Neural cell (in vitro differentiated cells): ENCODE measurements at regions not wholly inside any gene's neighbourhood (a gene's known extent, or its start where the extent isn't known, plus 50 kb on each side); places are given as distances from the start of the nearest gene placed in this dataset.

Experiments
- H2AFZ ChIP-seq: fragments of 200-600, 300-800 bp; sonication (generic), shearing (Covaris generic); 2 replicates; pipeline ENCODE4 v1.6.0; 2014; ENCODE audit warnings: low read depth, mild to moderate bottlenecking, antibody characterized with exemption, low read length, moderate library complexity
- H3F3A ChIP-seq: fragments of 200-600 bp; shearing (Covaris generic); 2 replicates; pipeline ENCODE4 v1.6.1; 2016; ENCODE audit warnings: mild to moderate bottlenecking, moderate library complexity, mixed read lengths, antibody characterized with exemption, low read length; ENCODE audit not compliant: insufficient read depth, poor library complexity, severe bottlenecking
- H3K27ac ChIP-seq: fragments of 200-600, 300-800 bp; sonication (generic), shearing (Covaris generic); 2 replicates; pipeline ENCODE4 v1.5.1; 2014; ENCODE audit warnings: mild to moderate bottlenecking, low read length, moderate library complexity
- H3K27me3 ChIP-seq: fragments of 300-800, 200-600 bp; sonication (generic), shearing (Covaris generic); 2 replicates; pipeline ENCODE4 v1.6.0; 2014; ENCODE audit warnings: mild to moderate bottlenecking, low read depth, low read length, moderate library complexity; ENCODE audit not compliant: insufficient read depth
- H3K36me3 ChIP-seq: fragments of 300-800, 200-600 bp; sonication (generic), shearing (Covaris generic); 2 replicates; pipeline ENCODE4 v1.5.1; 2014; ENCODE audit warnings: mild to moderate bottlenecking, antibody characterized with exemption, low read length, moderate library complexity; ENCODE audit not compliant: insufficient read depth
- H3K4me2 ChIP-seq: fragments of 300-800, 200-600 bp; sonication (generic), shearing (Covaris generic); 2 replicates; pipeline ENCODE4 v1.6.0; 2014; ENCODE audit warnings: mild to moderate bottlenecking, low read length
- H3K4me3 ChIP-seq: fragments of 300-800, 200-600 bp; sonication (generic), shearing (Covaris generic); 2 replicates; pipeline ENCODE4 v1.5.1; 2014; ENCODE audit warnings: mild to moderate bottlenecking, low read length, moderate library complexity
- H3K79me2 ChIP-seq: fragments of 200-600 bp; shearing (Covaris generic); replicated peaks from 2 replicates; pipeline ENCODE4 v1.6.0; 2014; ENCODE audit warnings: mild to moderate bottlenecking, low read length, moderate library complexity; ENCODE audit not compliant: insufficient read depth
- H3K9ac ChIP-seq: fragments of 300-800, 200-600 bp; sonication (generic), shearing (Covaris generic); 2 replicates; pipeline ENCODE4 v1.6.1; 2016; ENCODE audit warnings: mild to moderate bottlenecking, low read length, mixed read lengths
- H3K9me2 ChIP-seq: fragments of 200-600 bp; shearing (Covaris generic); 2 replicates; pipeline ENCODE4 v1.6.1; 2016; ENCODE audit warnings: mild to moderate bottlenecking, low read length, mixed read lengths; ENCODE audit not compliant: insufficient read depth
- H3K9me3 ChIP-seq: fragments of 200-600, 300-800 bp; sonication (generic), shearing (Covaris generic); 2 replicates; pipeline ENCODE4 v1.6.1; 2016; ENCODE audit warnings: mild to moderate bottlenecking, mixed run types, low read length, moderate library complexity, mixed read lengths
- H4K20me1 ChIP-seq: fragments of 200-600 bp; shearing (Covaris generic); 2 replicates; pipeline ENCODE4 v1.6.1; 2016; ENCODE audit warnings: mild to moderate bottlenecking, mixed run types; ENCODE audit not compliant: insufficient read depth
- EP300 ChIP-seq: fragments of 450-650 bp; conservative IDR thresholded peaks from 2 replicates; pipeline ENCODE4 v1.6.1; 2014; ENCODE audit warnings: antibody characterized with exemption, mild to moderate bottlenecking, moderate library complexity; ENCODE audit not compliant: poor library complexity, severe bottlenecking
- EZH2 ChIP-seq: fragments of 200-600, 300-800 bp; shearing (Covaris generic), sonication (generic); IDR thresholded peaks from 2 replicates; pipeline ENCODE4 v1.6.1; 2014; ENCODE audit warnings: antibody characterized with exemption, low read length, borderline replicate concordance, mild to moderate bottlenecking; ENCODE audit not compliant: insufficient read depth, poor library complexity, severe bottlenecking
- MXI1 ChIP-seq: fragments of 450-650 bp; conservative IDR thresholded peaks from 2 replicates; pipeline ENCODE4 v1.6.1; 2014; ENCODE audit warnings: antibody characterized with exemption, mild to moderate bottlenecking; ENCODE audit not compliant: poor library complexity, severe bottlenecking
- POLR2AphosphoS5 ChIP-seq: IDR thresholded peaks from 2 replicates; pipeline ENCODE4 v1.6.1; 2012
- RAD21 ChIP-seq: fragments of 450-650 bp; conservative IDR thresholded peaks from 2 replicates; pipeline ENCODE4 v1.6.1; 2014; ENCODE audit warnings: antibody characterized with exemption, mild to moderate bottlenecking, moderate library complexity
- REST ChIP-seq: IDR thresholded peaks from 2 replicates; pipeline ENCODE4 v1.6.1; 2012; ENCODE audit warnings: borderline replicate concordance
- SMC3 ChIP-seq: fragments of 450-650 bp; conservative IDR thresholded peaks from 2 replicates; pipeline ENCODE4 v1.6.1; 2014; ENCODE audit warnings: antibody characterized with exemption, mild to moderate bottlenecking, moderate library complexity; ENCODE audit not compliant: poor library complexity
- TAF1 ChIP-seq: IDR thresholded peaks from 2 replicates; pipeline ENCODE4 v1.6.1; 2012; ENCODE audit warnings: low read depth
- TF ChIP-seq, protein P1 (sequence below): fragments of 450-650 bp; IDR thresholded peaks from 2 replicates; pipeline ENCODE4 v1.5.1; 2014; ENCODE audit warnings: antibody characterized with exemption, mild to moderate bottlenecking, moderate library complexity; ENCODE audit not compliant: poor library complexity, severe bottlenecking

DNA sequence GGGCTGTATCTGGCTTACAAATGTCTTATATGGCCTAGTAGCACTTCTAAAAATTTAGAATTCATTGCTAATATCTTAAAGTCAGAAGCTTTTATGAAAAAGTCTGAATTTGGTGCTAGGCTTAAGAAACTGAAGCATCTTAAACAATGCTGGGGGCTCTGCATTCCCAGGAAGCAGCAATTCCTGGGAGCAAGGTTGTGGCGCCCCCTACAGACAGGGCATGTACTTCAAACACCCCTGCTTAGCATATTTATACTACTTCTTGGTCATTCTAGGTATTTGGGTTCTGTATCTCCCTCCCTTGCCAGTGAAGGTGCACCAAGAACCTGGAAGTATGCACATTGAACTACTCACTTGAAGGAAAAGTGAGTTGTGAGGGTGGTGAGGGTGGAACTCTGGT is 64.6 kb upstream of the GRIA1 start:
- no peaks in the 10 kb centered on the region for H3F3A ChIP-seq
- no peak overlapping the region for H3K4me2 ChIP-seq
- no peak overlapping the region for H3K27ac ChIP-seq
- no peaks in the 10 kb centered on the region for H3K36me3 ChIP-seq
- TF ChIP-seq MXI1: no peak
- no peak for TF ChIP-seq POLR2AphosphoS5
- TF ChIP-seq, protein P1, sequence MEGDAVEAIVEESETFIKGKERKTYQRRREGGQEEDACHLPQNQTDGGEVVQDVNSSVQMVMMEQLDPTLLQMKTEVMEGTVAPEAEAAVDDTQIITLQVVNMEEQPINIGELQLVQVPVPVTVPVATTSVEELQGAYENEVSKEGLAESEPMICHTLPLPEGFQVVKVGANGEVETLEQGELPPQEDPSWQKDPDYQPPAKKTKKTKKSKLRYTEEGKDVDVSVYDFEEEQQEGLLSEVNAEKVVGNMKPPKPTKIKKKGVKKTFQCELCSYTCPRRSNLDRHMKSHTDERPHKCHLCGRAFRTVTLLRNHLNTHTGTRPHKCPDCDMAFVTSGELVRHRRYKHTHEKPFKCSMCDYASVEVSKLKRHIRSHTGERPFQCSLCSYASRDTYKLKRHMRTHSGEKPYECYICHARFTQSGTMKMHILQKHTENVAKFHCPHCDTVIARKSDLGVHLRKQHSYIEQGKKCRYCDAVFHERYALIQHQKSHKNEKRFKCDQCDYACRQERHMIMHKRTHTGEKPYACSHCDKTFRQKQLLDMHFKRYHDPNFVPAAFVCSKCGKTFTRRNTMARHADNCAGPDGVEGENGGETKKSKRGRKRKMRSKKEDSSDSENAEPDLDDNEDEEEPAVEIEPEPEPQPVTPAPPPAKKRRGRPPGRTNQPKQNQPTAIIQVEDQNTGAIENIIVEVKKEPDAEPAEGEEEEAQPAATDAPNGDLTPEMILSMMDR: no peak
- no peak for TF ChIP-seq EP300
- no peak for TF ChIP-seq EZH2
- TF ChIP-seq REST: no peak
- no peak for TF ChIP-seq TAF1
- no peak for TF ChIP-seq RAD21
- TF ChIP-seq SMC3: no peak
- no peaks in the 10 kb centered on the region for H3K27me3 ChIP-seq
- no peak overlapping the region for H3K9ac ChIP-seq
- H3K9me3 ChIP-seq: no peaks in the 10 kb centered on the region
- H4K20me1 ChIP-seq: no peaks in the 10 kb centered on the region
- no peaks in the 10 kb centered on the region for H3K79me2 ChIP-seq
- H2AFZ ChIP-seq: no peak overlapping the region
- no peaks in the 10 kb centered on the region for H3K9me2 ChIP-seq
- H3K4me3 ChIP-seq: no peak overlapping the region

DNA sequence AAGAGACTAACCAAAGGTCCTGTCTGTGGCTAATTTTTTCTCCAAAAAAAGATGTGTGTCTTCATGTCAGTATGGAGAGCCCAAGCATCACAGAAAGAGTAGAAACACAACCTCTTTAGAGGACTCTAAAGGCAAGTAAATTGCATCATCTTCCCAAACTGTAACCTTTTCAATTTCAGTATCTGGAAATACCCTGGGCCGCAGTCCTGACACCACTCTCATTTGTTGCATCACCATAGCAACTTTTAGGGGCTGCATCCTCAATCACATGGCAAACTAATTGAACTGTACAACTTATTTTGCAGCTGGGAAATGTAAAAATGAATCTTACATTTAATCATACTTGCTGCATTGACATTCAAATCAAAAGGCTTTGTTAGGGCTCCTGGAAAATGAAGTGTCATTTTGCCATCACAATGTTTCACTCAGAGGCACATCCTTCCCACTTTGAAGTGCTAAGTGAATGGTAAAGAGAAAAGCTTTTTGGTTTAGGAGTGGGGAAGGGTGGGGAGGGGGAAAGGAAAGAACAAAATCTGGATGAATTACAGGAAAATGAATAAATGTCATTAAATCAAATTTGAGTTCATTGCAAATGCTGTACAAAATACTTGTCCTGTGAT is 60.6 kb upstream of the GRIA1 start:
- Histone ChIP-seq H3K9me3 (no peaks in the 10 kb centered on the region), H3K27me3 (no peaks in the 10 kb centered on the region), H3K27ac (no peak overlapping the region), H3K79me2 (no peaks in the 10 kb centered on the region), H3K4me2 (no peak overlapping the region), H4K20me1 (no peaks in the 10 kb centered on the region), H2AFZ (no peak overlapping the region), H3K4me3 (no peak overlapping the region), H3F3A (no peaks in the 10 kb centered on the region), H3K36me3 (no peaks in the 10 kb centered on the region), H3K9me2 (no peaks in the 10 kb centered on the region), H3K9ac (no peak overlapping the region)
- no peak for TF ChIP-seq RAD21
- TF ChIP-seq, protein P1: no peak
- TF ChIP-seq POLR2AphosphoS5: peak; percentile 26
- TF ChIP-seq SMC3: no peak
- TF ChIP-seq EZH2: no peak
- TF ChIP-seq EP300: peak; percentile 33
- no peak for TF ChIP-seq TAF1
- TF ChIP-seq REST: no peak
- no peak for TF ChIP-seq MXI1
